ENCODE measurements at regions not wholly inside any gene's neighbourhood (a gene's known extent, or its start where the extent isn't known, plus 50 kb on each side); places are given as distances from the start of the nearest gene placed in this dataset.
"Not testable (repeated sequence)": the region's sequence is repeated elsewhere in the genome, so short reads cannot be mapped to it uniquely, and the experiment has no call there.

- no CpG with 5 or more reads among the region's 2 CpGs for WGBS (ENCODE audit: insufficient coverage)
Observed at GRCh38 chr3:145070795-145071194, 1090.2 kb downstream of the PLOD2 start.

GRCh38 chr3:145079436-145079835 is 1081.5 kb downstream of the PLOD2 start:
- Histone ChIP-seq H3K4me1 (ENCODE audit: control insufficient read depth, insufficient read depth, low read length) (no peaks in the 10 kb centered on the region), H3K4me3 (ENCODE audit: low read length) (no peak overlapping the region), H3K36me3 (ENCODE audit: control insufficient read depth, insufficient read depth, low read length) (no peaks in the 10 kb centered on the region), H3K27me3 (ENCODE audit: control insufficient read depth, insufficient read depth, low read length) (no peaks in the 10 kb centered on the region), H3K27ac (ENCODE audit: low read length) (no peak overlapping the region), H3K9me3 (replicated peaks; ENCODE audit: control insufficient read depth, low read depth, low read length) (no peaks in the 10 kb centered on the region)
- no peak for DNase-seq
- no CpG with 5 or more reads among the region's 2 CpGs for WGBS (ENCODE audit: insufficient coverage)

More at GRCh38 chr3:145070795-145071194, 1090.2 kb downstream of the PLOD2 start:
- no peak overlapping the region for H3K4me3 ChIP-seq (ENCODE audit: low read length)
- no peaks in the 10 kb centered on the region for H3K36me3 ChIP-seq (ENCODE audit: control insufficient read depth, insufficient read depth, low read length)
- H3K27me3 ChIP-seq (ENCODE audit: control insufficient read depth, insufficient read depth, low read length): no peaks in the 10 kb centered on the region
- no peak for DNase-seq
- no peak overlapping the region for H3K27ac ChIP-seq (ENCODE audit: low read length)
- no peaks in the 10 kb centered on the region for H3K9me3 ChIP-seq (replicated peaks; ENCODE audit: control insufficient read depth, low read depth, low read length)
- no peaks in the 10 kb centered on the region for H3K4me1 ChIP-seq (ENCODE audit: control insufficient read depth, insufficient read depth, low read length)

DNA sequence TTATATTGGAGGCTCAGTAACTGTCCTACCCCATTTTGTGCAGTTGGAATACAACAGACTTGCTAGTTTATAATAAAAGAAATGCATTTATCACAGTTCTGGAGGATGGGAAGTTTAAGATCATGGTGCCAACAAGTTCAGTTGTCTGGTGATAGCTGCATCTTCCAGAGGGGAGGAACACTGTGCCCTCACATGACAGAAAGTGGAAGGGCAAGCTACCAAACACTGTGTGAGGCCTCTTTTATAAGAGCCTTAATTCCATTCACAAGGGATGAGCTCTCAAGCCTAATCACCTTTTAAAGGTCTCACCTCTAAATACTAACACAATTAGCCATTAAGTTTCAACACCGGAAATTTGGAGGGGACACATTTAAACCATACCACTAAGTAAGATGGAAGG is 1073.9 kb downstream of the PLOD2 start:
- no peaks in the 10 kb centered on the region for H3K9me3 ChIP-seq (replicated peaks; ENCODE audit: control insufficient read depth, low read depth, low read length)
- H3K27me3 ChIP-seq (ENCODE audit: control insufficient read depth, insufficient read depth, low read length): no peaks in the 10 kb centered on the region
- H3K4me3 ChIP-seq (ENCODE audit: low read length): no peak overlapping the region
- no peak overlapping the region for H3K27ac ChIP-seq (ENCODE audit: low read length)
- DNase-seq: no peak
- no CpG with 5 or more reads among the region's 1 CpG for WGBS (ENCODE audit: insufficient coverage)
- H3K36me3 ChIP-seq (ENCODE audit: control insufficient read depth, insufficient read depth, low read length): no peaks in the 10 kb centered on the region
- H3K4me1 ChIP-seq (ENCODE audit: control insufficient read depth, insufficient read depth, low read length): no peaks in the 10 kb centered on the region

DNA sequence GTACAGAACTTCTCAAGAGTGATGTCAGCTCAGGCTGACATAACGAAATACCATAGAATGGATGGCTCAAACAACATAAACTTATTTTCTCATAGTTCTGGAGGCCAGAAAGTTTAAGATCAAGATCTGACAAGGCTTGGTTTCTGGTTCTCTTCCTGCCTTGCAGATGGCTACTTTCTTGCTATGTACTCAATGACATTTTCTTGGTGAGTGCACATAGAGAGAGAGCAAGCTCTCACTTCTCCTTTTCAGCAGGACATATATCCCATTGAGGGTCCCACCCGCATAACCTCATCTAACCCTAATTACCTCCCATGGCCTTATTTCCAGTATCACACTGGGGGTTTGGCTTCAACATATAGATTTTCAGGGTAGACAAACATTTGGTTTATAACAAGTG is 1072.1 kb downstream of the PLOD2 start:
- H3K9me3 ChIP-seq (replicated peaks; ENCODE audit: control insufficient read depth, low read depth, low read length): no peaks in the 10 kb centered on the region
- DNase-seq: no peak
- no peaks in the 10 kb centered on the region for H3K36me3 ChIP-seq (ENCODE audit: control insufficient read depth, insufficient read depth, low read length)
- no CpG with 5 or more reads among the region's 2 CpGs for WGBS (ENCODE audit: insufficient coverage)
- no peak overlapping the region for H3K4me3 ChIP-seq (ENCODE audit: low read length)
- no peaks in the 10 kb centered on the region for H3K27me3 ChIP-seq (ENCODE audit: control insufficient read depth, insufficient read depth, low read length)
- no peak overlapping the region for H3K27ac ChIP-seq (ENCODE audit: low read length)
- no peaks in the 10 kb centered on the region for H3K4me1 ChIP-seq (ENCODE audit: control insufficient read depth, insufficient read depth, low read length)

DNA sequence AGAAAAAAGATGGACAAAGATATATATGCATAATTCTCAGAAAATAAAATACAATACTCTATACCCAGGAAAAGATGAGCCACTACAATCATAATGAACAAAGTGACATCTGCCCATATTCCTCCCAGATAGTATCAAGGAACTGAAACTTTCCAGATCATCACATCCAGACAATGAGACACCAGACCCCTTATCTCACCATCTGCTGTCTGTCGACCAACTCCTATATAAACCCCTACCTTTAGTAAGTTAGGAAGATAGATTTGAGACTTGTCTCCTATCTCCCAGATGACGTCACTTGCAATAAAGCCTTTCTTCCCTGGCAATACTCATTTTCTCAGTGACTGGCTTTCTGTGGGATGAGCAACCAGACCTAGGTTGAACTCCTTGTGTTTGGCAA is 1071.6 kb downstream of the PLOD2 start:
- H3K36me3 ChIP-seq (ENCODE audit: control insufficient read depth, insufficient read depth, low read length): no peaks in the 10 kb centered on the region
- no peak overlapping the region for H3K27ac ChIP-seq (ENCODE audit: low read length)
- no peaks in the 10 kb centered on the region for H3K9me3 ChIP-seq (replicated peaks; ENCODE audit: control insufficient read depth, low read depth, low read length)
- H3K4me3 ChIP-seq (ENCODE audit: low read length): no peak overlapping the region
- no peaks in the 10 kb centered on the region for H3K27me3 ChIP-seq (ENCODE audit: control insufficient read depth, insufficient read depth, low read length)
- DNase-seq: no peak
- WGBS (ENCODE audit: insufficient coverage): no CpG with 5 or more reads among the region's 2 CpGs
- H3K4me1 ChIP-seq (ENCODE audit: control insufficient read depth, insufficient read depth, low read length): no peaks in the 10 kb centered on the region

DNA sequence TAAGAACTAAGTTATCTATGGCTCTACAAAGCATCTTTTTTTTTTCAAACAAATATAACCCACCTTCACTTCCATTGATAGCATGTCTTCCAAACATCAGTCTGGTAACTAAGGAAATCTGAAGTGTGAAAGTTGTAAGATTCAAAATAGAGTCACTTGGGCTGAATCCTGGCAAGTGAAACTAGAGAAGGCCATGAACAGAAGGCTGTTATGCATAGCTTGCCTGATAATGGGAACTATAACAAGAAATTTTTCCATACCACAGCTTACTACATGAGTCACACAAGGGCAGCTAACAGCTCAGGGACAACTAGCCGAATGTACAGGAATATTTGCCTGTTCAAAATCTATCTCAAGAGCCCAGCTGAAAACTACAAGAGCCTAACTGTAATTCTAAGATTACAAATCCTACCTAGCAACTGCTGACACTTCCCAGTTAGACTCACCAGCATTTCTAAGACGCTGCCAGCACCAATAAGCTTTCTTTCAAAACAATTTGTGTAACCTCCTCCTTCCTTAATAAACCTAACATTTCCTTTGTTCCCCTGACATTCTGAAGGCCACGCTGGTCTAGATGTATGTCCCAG is 1066.5 kb downstream of the PLOD2 start:
- WGBS (ENCODE audit: insufficient coverage): 17% methylated on average over 2 of the region's 3 CpGs
- H3K27me3 ChIP-seq (ENCODE audit: control insufficient read depth, insufficient read depth, low read length): no peaks in the 10 kb centered on the region
- DNase-seq: peak; percentile 41

GRCh38 chr3:145111141-145111540 is 1049.8 kb downstream of the PLOD2 start:
- not testable (repeated sequence) for H3K27ac ChIP-seq (ENCODE audit: low read length); H3K4me1 ChIP-seq (ENCODE audit: control insufficient read depth, insufficient read depth, low read length); H3K4me3 ChIP-seq (ENCODE audit: low read length); H3K9me3 ChIP-seq (replicated peaks; ENCODE audit: control insufficient read depth, low read depth, low read length); H3K36me3 ChIP-seq (ENCODE audit: control insufficient read depth, insufficient read depth, low read length); H3K27me3 ChIP-seq (ENCODE audit: control insufficient read depth, insufficient read depth, low read length); DNase-seq
- 44% methylated on average over 3 of the region's 5 CpGs for WGBS (ENCODE audit: insufficient coverage)

More for the DNA sequence above, 1066.5 kb downstream of the PLOD2 start:
- no peak overlapping the region for H3K27ac ChIP-seq (ENCODE audit: low read length)
- no peak overlapping the region for H3K4me3 ChIP-seq (ENCODE audit: low read length)
- no peaks in the 10 kb centered on the region for H3K9me3 ChIP-seq (replicated peaks; ENCODE audit: control insufficient read depth, low read depth, low read length)
- H3K4me1 ChIP-seq (ENCODE audit: control insufficient read depth, insufficient read depth, low read length): no peaks in the 10 kb centered on the region
- H3K36me3 ChIP-seq (ENCODE audit: control insufficient read depth, insufficient read depth, low read length): no peaks in the 10 kb centered on the region

- WGBS (ENCODE audit: insufficient coverage): 100% methylated on average over 2 of the region's 4 CpGs
- no peaks in the 10 kb centered on the region for H3K9me3 ChIP-seq (replicated peaks; ENCODE audit: control insufficient read depth, low read depth, low read length)
- no peak for DNase-seq
- no peaks in the 10 kb centered on the region for H3K36me3 ChIP-seq (ENCODE audit: control insufficient read depth, insufficient read depth, low read length)
- no peak overlapping the region for H3K4me3 ChIP-seq (ENCODE audit: low read length)
- H3K4me1 ChIP-seq (ENCODE audit: control insufficient read depth, insufficient read depth, low read length): no peaks in the 10 kb centered on the region
- no peaks in the 10 kb centered on the region for H3K27me3 ChIP-seq (ENCODE audit: control insufficient read depth, insufficient read depth, low read length)
- H3K27ac ChIP-seq (ENCODE audit: low read length): no peak overlapping the region
Observed at GRCh38 chr3:145116769-145117168, 1044.2 kb downstream of the PLOD2 start.

- H3K4me3 ChIP-seq (ENCODE audit: low read length): no peak overlapping the region
- H3K27ac ChIP-seq (ENCODE audit: low read length): no peak overlapping the region
- no peaks in the 10 kb centered on the region for H3K9me3 ChIP-seq (replicated peaks; ENCODE audit: control insufficient read depth, low read depth, low read length)
- WGBS (ENCODE audit: insufficient coverage): no CpG with 5 or more reads among the region's 1 CpG
- H3K4me1 ChIP-seq (ENCODE audit: control insufficient read depth, insufficient read depth, low read length): no peaks in the 10 kb centered on the region
- no peaks in the 10 kb centered on the region for H3K36me3 ChIP-seq (ENCODE audit: control insufficient read depth, insufficient read depth, low read length)
- H3K27me3 ChIP-seq (ENCODE audit: control insufficient read depth, insufficient read depth, low read length): no peaks in the 10 kb centered on the region
- no peak for DNase-seq
Observed at GRCh38 chr3:145118303-145118702, 1042.7 kb downstream of the PLOD2 start.

GRCh38 chr3:145124900-145125678 is 1035.9 kb downstream of the PLOD2 start:
- WGBS (ENCODE audit: insufficient coverage): no CpG with 5 or more reads among the region's 4 CpGs
- no peaks in the 10 kb centered on the region for H3K4me1 ChIP-seq (ENCODE audit: control insufficient read depth, insufficient read depth, low read length)
- no peak overlapping the region for H3K27ac ChIP-seq (ENCODE audit: low read length)
- DNase-seq: no peak
- no peaks in the 10 kb centered on the region for H3K27me3 ChIP-seq (ENCODE audit: control insufficient read depth, insufficient read depth, low read length)
- H3K4me3 ChIP-seq (ENCODE audit: low read length): no peak overlapping the region
- H3K9me3 ChIP-seq (replicated peaks; ENCODE audit: control insufficient read depth, low read depth, low read length): no peaks in the 10 kb centered on the region
- no peaks in the 10 kb centered on the region for H3K36me3 ChIP-seq (ENCODE audit: control insufficient read depth, insufficient read depth, low read length)

All from muscle of leg (tissue), 3 donors.